ENCODE measurements at regions not wholly inside any gene's neighbourhood (a gene's known extent, or its start where the extent isn't known, plus 50 kb on each side); places are given as distances from the start of the nearest gene placed in this dataset.

DNA sequence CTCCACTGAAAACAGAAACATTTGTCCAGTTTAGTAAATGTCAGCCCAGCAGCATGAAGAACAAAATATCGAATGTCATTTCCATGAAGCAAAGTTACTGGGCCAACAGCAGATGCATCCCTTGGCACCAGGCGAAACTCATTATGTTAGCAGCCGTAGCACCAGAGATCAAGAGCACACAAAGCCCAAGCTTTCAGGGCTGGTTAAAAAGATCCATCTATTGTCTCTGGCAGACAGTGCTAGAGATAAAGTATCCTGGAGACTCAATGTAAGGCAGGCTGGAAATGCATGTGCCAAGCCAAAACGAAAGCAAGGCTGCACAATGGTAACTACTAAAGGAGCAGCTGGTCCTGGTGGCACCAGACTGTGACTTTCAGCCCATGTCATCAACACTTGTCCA, 120.3 kb upstream of the PLEKHG7 start:
- DNase-seq (ENCODE audit: low read depth, low spot score) = no peak

DNA sequence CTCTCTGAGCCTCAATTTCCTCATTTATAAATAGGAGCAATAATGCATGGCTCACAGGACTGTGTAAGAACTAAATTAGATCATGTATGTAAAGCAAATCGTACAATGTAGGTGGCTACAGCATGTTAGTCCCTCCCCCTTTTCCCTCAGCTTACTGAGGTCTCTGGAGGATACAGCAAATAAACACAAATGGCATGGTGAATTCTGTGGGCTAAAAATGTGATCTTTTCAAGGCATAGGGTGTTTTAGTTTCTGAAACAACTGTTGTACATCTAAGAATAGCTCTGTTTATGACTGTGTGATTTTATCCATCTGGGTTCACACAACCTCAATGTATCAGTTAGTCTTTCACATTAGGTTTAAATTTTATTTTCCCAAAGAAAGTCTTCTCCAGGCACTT, 121.2 kb upstream of the PLEKHG7 start:
- DNase-seq (ENCODE audit: low read depth, low spot score) = no peak

DNA sequence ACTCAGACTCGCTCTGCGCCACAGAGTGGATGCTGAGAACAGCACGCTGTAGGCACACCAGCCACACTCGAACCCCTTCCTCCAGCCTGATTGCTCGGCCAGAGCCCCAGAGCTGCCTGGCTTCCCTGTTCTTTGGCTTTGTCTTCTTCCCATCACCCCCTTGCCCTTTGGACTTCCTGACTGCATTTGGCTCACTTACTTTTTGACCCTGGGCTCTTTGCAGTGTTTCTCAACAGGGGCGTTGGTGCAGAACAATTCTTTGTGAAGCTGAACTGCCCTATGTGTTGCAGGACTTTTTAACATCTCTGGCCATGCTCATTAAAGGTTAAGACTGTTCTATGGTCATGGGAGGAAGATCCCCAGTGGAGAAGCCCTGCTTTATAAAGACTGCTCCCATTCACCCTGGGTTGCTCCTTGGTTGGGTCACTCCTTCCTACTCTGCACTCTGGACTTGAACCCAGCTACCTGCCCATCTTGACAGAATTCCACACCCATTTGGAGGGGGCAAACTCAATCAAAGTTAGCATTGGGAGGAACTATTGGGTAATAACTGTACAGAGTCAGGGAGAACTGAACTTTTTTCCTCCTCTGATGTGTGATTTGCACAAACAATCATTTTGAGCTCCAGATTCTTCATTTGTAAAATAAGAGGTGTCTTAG, 127.7 kb upstream of the PLEKHG7 start:
- DNase-seq (ENCODE audit: low read depth, low spot score) = no peak

DNA sequence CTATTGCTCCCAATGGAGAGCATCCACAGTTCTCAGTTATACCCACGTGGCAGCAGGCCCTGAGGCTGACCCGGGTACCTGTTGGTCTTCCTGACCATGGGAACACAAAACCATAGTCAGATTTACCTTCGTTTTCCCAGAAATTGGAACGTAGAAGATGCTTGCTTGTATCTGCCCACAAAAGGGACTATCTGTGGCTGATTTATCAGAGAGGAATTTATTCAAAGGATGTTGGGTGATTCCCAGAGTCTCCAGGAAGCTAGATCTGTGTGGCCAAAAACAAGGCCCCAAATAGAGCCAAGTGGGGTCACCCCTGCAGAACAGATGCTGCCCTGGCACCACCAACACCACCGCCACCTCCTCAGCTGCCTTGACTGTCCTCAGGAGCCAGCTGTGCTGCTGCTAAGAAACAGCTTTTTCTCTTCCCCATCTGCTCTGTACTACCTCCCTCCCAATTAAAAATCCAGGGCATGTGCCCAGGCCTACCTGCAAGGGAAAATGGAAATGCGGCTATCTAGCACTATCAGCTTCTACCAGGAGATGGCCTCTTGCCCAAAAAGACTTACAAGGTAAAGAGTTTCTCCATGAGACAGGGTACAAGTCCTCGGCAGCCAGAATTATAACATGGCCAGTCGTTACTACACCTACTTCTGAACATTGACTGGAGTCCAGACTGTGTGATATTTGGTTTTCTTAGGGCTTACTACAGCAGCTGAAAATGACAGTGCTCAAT, 128.6 kb upstream of the PLEKHG7 start:
- DNase-seq (ENCODE audit: low read depth, low spot score) = no peak

DNA sequence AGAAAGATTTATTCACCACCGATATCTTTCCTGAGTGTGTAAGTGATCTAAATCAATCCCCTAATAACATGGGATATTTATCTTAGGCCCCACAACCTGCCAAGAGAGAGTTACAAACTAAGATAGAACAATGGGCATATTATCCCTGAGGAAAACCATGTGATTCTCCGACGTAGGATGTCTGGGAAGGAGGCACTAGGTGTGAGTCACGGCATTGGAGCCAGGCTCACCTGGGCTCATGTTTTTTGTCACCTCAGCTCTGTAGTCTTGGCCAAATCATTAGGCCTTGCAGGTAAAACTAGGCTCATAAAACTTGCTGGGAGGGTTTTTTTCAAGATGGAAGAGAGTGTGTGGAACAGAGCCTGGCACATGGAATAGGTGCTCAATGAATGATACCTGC, 129.7 kb upstream of the PLEKHG7 start:
- no peak for DNase-seq (ENCODE audit: low read depth, low spot score)

DNA sequence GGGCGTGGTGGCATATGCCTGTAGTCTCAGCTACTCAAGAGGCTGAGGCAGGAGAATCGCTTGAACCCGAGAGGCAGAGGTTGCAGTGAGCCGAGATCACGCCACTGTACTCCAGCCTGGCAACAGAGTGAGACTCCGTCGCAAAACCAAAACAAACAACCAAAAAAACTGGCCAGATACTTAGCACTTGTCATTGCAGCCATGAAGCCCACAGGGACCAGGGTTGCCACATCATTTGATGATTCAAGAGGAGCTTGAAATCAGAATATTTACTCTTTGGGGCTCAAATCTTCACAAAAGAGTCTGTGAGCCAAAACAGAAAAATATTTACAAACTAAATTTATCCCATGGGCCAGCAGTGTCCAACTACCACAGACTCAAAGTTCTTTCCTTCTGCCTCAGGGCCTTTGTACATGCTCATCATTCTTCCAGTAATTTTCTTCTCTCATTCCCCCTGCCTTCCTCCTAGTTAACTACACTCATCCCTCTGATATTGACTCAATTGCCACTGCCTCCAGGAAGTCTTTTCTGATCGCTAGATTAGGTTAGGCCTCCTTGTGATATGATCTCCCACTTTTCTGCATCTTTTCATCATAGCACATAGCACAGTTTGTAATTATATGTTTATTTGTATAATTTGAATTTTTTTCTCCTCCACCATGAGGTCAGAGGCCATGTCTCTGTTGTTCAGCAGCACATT, 130.8 kb upstream of the PLEKHG7 start:
- no peak for DNase-seq (ENCODE audit: low read depth, low spot score)

DNA sequence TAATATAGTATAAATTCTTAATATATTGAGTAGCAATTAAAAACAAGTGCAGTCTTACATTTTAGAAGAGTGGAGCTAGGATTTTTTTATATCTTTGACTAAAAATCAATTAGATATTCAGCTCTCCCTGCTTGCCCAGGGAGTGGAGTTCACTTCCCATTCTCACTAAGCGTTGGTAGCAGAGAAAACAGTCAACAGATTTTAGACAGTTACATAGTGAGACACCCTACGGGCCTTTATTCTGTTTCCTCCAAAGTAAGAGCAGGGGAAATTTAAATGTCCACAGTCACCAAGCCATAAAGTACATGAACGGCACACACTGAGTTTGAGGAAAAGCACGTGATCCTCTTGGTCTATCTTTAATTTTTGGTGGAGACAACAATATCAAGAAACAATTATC, 131.6 kb upstream of the PLEKHG7 start:
- no peak for DNase-seq (ENCODE audit: low read depth, low spot score)

DNA sequence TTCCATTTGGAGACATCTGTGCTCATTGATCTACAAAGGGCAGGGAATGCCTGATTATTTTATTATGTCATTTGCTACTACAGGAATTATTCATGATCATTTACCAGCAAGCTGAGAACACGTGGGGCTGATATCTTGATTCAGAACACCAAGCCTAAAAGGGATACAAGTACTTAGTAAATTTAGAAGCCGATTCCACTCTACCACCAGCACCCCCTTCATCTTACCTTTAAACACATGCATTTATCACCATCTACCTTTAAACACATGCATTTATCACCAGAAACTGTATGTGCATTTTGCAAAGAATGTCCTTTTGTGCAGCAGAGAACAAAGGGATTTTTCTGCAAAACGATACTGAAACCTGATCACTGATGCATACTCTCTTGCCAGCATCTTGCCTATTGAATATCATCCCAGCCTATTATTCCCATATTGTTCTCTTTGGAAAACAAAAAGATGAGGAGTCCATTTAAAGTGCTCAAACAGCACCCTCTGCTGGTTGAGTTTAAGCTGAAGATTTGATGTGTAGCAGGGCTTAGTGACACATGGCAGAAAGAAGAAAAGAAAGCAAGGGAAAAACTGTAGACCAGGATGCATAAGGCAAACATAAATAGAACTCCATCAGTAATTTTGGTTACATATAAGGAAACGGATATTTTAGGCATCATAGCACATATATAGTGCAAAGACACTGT, 132.6 kb upstream of the PLEKHG7 start:
- peak; percentile 9 for DNase-seq (ENCODE audit: low read depth, low spot score)

DNA sequence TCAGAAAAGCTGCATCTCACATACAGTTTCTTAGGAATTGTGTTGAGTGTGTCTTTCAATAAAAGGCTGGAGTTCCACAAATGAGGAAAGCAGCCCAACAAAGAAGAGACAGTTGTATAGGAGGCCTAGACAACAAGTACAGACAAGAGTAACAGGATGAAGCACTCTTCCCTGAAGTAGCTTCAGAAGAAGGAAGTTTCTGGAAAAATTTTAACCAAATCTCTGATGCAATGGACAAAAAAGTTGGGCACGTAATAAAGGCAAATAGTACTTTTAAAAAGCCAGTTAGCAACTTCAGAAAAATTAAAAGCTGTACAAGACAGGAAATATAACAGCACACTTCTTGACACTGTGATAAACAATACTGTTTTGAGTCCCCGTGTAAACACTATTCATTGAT, 134.1 kb upstream of the PLEKHG7 start:
- no peak for DNase-seq (ENCODE audit: low read depth, low spot score)

DNA sequence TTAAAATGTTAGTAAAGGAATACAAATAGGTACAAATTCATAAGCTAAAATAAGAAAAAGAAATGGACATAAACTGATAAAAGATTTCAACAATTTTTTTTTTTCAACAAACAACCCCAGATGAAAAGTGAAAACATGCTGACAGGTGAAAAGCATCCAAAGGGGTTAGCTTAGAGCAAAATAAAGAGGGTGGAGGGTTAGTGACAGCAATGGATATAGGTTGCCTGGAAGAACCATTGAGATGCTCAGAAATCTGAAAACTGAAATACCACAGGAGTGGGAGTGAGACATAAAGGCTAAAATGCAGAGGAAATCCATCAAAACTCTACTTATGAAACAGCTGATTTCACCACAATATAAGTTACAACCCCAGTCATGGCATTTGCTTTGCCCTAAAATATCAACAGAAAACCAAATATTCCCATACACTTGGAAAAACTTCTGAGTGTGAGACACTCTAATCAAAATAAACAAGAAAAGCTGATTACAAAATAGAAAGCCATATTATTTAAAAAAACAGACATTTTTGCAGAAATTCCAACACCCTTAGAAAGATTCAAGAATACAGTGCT, 136.3 kb upstream of the PLEKHG7 start:
- DNase-seq (ENCODE audit: low read depth, low spot score) = no peak

DNA sequence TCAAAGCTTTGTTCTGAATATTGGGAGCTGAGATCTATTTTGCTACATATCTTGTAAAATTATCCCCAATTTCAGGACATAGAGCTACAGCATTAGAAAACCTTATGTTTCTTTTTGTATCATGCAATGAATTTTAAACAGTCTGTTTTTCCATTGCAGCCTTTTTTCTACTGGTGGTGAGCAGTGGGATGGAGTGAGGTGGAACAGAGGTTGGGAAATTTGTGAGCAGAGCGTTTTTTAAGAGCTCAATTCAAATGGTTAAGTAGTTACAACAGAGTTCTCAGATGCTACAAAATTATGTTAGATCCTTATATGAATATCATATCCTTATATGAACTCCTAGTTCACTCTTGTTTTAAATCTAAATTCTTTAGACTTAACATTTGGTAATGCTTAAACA, 139.0 kb upstream of the PLEKHG7 start:
- DNase-seq (ENCODE audit: low read depth, low spot score) = no peak

DNA sequence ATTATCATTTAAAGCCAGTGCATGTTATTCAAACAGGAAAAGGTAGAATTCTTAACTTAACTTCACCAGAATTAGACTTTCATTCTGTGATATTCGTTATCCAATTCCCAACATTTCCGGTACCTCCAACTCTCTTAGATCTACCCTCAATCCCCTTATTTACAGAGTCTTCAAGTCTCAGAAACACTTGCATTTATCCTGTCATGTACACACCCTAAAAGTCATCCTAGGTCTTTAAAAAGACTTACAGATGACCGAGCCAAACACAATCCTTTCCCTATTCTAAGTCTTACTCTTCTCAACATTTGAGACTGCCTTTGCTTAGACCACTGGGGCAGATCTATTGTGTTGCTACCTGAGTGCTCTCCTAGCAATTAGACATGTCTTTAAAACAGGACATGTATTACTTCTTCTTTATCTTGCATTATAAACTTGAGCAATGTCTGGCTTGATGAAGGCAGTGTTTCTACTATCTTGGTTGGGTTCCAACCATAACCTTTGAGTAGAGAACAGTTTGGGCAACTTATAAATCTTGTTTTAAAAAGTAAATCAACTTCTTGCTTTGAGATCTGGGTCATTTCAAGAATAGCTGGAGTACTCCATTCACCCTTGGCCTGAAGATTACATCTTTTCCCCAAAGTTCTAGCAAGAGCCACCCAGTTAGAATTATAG, 140.6 kb upstream of the PLEKHG7 start:
- no peak for DNase-seq (ENCODE audit: low read depth, low spot score)

DNA sequence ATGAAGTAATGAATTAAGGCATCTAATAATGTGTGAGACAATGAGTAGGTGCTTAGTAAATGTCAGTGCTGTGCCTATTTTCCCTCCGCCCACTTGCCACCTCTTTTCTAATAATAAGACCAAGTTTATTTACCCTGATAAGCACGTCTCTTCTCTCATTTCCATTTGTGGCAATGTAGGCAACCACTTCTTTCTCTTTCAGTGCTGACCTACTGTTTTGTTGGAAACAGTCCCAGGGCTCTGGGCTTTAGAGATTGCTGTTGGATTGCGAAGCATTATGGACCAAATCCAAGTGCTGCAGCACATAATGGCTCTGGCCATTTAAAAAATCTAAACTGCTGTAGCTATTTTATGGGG, 141.3 kb upstream of the PLEKHG7 start:
- DNase-seq (ENCODE audit: low read depth, low spot score) = no peak

DNA sequence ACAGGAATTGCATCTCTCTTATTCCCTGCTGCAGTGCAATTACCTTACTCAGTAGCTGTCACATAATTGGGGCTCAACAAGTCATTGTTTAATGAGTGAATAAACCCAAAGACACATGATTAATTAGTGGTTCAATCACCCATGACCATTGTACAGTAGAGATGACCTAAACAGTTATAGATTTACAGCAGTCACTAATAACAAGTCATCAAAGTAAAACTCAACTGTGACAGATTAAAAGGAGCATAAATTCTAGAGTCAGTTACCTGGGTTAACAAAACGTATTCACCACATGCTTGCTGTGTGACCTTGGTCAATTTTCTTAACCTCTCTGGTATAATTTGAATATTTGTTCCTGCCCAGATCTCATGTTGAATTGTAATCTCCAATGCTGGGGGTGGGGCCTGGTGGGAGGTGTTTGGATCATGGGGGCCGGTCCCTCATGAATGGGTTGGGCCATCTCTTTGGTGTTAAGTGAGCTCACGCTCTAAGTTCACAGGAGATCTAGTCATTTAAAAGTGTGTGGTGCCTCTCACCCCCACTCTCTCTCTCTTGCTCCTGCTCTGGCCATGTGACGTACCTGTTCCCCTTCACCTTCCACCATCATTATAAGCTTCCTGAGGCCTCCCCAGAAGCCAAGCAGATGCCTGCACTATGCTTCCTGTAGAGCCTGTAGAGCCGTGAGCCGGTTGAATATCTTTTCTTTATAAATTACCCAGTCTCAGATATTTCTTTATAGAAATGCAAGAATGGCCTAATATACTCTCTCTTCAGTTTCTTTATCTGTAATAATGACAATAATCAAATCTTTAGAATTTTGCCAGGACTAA, 141.9 kb upstream of the PLEKHG7 start:
- DNase-seq (ENCODE audit: low read depth, low spot score) = no peak

DNA sequence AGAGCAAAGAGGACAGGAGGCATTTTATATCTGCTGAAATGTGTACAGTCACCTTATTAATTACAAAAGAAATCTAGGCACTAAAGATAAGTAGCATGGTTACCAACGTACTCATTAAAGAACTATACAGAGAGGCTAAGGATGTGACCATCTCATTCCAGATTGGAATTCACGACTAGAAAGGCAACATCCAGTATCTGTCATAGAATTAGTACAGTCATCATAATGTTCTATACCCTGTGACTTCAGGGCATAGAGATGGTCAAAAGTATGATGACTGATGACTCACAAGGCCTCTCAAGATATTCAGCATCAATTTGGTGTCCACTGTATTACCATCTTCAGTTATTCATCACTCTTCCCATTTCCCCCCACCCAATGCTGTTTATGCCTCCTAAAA, 144.0 kb upstream of the PLEKHG7 start:
- DNase-seq (ENCODE audit: low read depth, low spot score) = no peak

DNA sequence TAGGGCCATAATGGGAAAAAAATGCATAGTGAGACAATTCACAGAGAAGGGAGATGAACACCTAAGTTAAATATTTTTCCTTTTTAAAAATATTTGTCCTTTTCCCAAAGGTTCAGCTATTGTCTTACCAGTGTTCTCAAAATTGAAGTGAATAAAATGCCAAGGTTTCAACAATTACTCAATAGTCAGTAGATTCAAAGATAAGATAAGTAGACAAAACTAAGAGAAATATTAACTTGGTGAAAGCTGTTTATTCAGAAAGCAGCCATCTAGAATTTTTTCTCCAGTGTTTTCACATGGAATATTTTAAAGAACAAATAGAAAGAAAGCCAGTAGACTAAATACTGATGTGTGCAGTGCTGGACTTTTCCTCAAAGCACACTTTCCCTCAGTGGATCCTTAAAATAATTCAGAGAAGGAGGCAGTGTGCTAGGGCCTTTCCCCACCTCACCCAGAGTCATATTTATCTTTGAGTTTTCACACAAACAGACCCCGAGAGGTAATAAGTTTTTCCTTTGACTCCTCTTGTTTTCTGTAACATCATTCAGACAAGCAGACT, 144.5 kb upstream of the PLEKHG7 start:
- no peak for DNase-seq (ENCODE audit: low read depth, low spot score)

DNA sequence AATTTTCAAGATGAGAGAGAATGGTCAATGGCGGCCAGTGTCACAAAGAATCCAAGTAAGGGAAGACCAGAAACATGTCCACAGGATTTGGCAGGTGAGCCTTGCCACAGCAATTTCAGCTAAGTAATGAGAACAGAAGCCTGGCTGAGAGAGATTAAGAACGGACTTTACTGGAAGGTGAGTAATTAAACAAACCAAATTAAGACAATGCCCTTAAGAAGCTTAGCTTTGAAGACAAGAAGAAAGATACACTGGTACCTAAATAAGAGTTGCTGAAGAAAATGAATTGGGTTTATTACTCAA, 145.4 kb upstream of the PLEKHG7 start:
- no peak for DNase-seq (ENCODE audit: low read depth, low spot score)

DNA sequence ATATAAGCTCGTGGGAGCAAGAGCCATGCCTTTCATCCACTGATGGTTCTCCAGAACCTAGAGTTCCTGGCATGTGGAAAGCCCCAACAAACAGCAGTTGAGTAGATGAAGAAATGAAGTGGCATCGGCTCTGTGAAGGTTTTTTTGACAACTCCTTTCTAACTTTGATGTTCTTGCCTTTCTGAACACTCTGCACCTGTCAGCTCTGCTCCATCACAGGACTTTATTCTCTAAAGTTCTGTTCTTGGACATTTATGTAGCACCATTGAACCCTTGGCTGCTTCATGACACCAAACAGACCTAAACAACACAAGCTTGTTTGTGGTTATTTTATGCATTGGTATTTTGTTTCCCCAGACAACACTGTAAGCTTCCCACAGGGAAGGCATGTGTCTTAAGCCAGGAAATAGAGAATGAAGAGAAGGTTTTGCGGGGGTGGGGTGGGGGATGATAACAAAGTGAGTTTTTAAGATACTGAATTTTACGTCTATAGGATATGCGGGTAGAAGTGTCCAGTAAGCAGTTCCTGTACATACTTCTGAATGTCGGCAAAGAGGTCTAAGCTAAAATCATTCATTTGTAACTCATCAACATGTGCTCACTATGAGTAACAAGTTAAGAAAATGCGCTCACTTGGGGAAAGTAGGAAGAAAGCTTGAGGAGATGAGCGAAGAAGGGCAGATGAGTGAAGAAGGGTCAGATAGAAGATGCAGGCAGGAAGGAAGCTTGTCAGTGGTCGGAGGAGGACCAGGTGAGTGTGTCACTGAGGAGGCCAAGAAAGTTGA, 146.0 kb upstream of the PLEKHG7 start:
- DNase-seq (ENCODE audit: low read depth, low spot score) = no peak

DNA sequence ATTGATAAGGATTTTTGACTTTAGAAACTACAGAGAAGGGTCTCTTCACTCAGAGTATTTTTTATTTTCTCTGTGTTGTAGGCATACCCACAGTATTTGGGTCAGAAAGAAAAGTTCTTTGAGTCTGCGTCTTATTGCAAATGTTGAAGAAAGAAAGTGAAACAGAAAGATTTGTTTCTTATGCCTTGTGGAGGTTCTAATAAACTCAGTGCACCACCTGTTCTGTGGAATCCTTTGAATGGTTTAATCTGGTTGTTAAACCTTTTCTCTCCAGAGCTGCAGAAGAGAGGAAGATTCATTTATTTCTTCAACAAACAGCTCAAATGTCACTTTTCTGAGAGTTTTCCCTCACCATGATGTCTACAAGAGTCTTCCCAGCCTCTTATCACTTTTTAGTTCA, 146.6 kb upstream of the PLEKHG7 start:
- no peak for DNase-seq (ENCODE audit: low read depth, low spot score)

All from activated CD4-positive, CD25-positive, alpha-beta regulatory T cell treated with anti-CD3 and anti-CD28 coated beads, Interleukin-2, amount 50 U/mL, for 16 hours (primary cell).